ENCODE measurements at regions not wholly inside any gene's neighbourhood (a gene's known extent, or its start where the extent isn't known, plus 50 kb on each side); places are given as distances from the start of the nearest gene placed in this dataset.

DNA sequence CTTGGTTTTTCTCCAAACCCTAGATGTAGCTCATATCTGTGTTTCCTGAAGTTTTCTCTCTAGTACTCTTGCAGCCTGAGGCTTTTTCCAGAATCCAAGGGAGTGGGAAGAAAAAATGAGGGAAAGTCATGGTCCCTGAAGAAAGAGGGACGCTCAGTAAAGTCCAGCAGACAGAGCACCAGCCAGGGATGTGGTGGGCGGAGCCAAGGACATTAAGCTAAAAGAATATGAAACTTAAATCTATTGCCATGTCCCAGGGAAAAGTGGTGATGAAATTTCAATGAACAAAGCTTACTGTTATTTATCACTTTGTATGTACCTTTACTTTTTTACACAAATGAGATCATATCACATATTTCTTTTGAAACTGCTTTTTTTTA is 430.2 kb downstream of the USP25 start:
- DNase-seq (ENCODE audit: low read depth, low spot score), result no peak
- no peak overlapping the region for H3K4me3 ChIP-seq
- H3K9ac ChIP-seq (ENCODE audit: insufficient read length), result no peak overlapping the region
- H3K27ac ChIP-seq, result peak overlapping the region; percentile 47
- H3K9me3 ChIP-seq (ENCODE audit: low read depth, low read length), result no peaks in the 10 kb centered on the region
- H3K36me3 ChIP-seq (ENCODE audit: insufficient read depth, low read length), result no peaks in the 10 kb centered on the region
- no peak for TF ChIP-seq POLR2AphosphoS5 (IDR thresholded peaks at IDR 0.05; ENCODE audit: borderline replicate concordance, low read depth, low read length)
- no peak for TF ChIP-seq FOXP2 (optimal IDR thresholded peaks at IDR 0.05; ENCODE audit: control extremely low read depth, extremely low read length, insufficient read depth)
- TF ChIP-seq EZH2 (IDR thresholded peaks at IDR 0.05), result no peak

DNA sequence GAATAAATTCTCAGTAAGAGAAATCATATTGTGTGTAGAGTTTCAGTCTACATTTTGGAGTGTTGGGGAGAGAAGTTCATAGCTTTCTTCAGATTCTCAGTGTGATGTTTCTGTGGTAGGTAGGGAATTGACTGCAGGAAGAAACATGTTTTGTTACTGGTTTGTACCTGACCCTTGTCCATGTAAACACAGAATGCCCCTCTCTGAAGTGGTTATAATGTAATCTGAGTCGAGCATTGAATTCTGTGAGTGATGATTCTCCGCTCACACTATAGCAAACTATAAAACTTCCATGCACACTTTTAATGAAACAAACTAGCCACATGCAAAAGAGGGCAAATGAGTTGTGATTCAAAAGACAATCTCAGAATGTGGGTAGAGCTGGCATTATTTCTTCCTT is 433.2 kb downstream of the USP25 start:
- no peak overlapping the region for H3K27ac ChIP-seq
- no peak overlapping the region for H3K9ac ChIP-seq (ENCODE audit: insufficient read length)
- no peak for DNase-seq (ENCODE audit: low read depth, low spot score)
- no peaks in the 10 kb centered on the region for H3K36me3 ChIP-seq (ENCODE audit: insufficient read depth, low read length)
- no peaks in the 10 kb centered on the region for H3K9me3 ChIP-seq (ENCODE audit: low read depth, low read length)
- H3K4me3 ChIP-seq, result no peak overlapping the region
- TF ChIP-seq FOXP2 (optimal IDR thresholded peaks at IDR 0.05; ENCODE audit: control extremely low read depth, extremely low read length, insufficient read depth), result no peak
- no peak for TF ChIP-seq EZH2 (IDR thresholded peaks at IDR 0.05)
- TF ChIP-seq POLR2AphosphoS5 (IDR thresholded peaks at IDR 0.05; ENCODE audit: borderline replicate concordance, low read depth, low read length), result no peak

DNA sequence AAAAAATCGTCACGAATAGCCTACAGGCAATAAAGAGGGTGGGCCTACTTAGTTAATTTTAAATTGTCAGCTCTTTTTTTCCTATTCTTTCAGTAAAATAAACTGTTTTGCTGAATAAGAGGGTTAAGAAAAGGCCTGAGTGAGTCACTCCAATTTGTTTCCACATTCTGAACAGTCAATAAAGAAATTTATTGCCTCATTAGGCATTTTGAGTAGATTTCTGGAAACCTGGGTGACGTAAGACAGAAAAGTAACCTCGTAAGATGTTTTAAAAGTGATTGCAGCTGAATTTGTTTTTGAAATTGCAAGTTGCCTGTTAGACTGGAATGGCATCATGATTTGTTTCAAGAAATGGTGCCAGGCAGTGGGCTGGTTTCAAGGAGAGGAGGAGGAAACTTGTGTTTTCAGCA is 439.3 kb downstream of the USP25 start:
- peak overlapping the region; percentile 67 for H3K4me3 ChIP-seq
- H3K9me3 ChIP-seq (ENCODE audit: low read depth, low read length), result no peaks in the 10 kb centered on the region
- no peaks in the 10 kb centered on the region for H3K36me3 ChIP-seq (ENCODE audit: insufficient read depth, low read length)
- H3K9ac ChIP-seq (ENCODE audit: insufficient read length), result peak overlapping the region; percentile 61
- TF ChIP-seq FOXP2 (optimal IDR thresholded peaks at IDR 0.05; ENCODE audit: control extremely low read depth, extremely low read length, insufficient read depth), result no peak
- no peak; the same call in 1 of the 2 replicates for TF ChIP-seq POLR2AphosphoS5 (IDR thresholded peaks at IDR 0.05; ENCODE audit: borderline replicate concordance, low read depth, low read length)
- no peak for TF ChIP-seq EZH2 (IDR thresholded peaks at IDR 0.05)
- H3K27ac ChIP-seq, result peak overlapping the region; percentile 97
- peak; percentile 83 for DNase-seq (ENCODE audit: low read depth, low spot score)

- peak overlapping the region; percentile 61 for H3K9ac ChIP-seq (ENCODE audit: insufficient read length)
- no peaks in the 10 kb centered on the region for H3K36me3 ChIP-seq (ENCODE audit: insufficient read depth, low read length)
- no peak for DNase-seq (ENCODE audit: low read depth, low spot score)
- TF ChIP-seq FOXP2 (optimal IDR thresholded peaks at IDR 0.05; ENCODE audit: control extremely low read depth, extremely low read length, insufficient read depth) (no peak), EZH2 (IDR thresholded peaks at IDR 0.05) (no peak), POLR2AphosphoS5 (IDR thresholded peaks at IDR 0.05; ENCODE audit: borderline replicate concordance, low read depth, low read length) (no peak)
- peak overlapping the region; percentile 97 for H3K27ac ChIP-seq
- H3K9me3 ChIP-seq (ENCODE audit: low read depth, low read length), result no peaks in the 10 kb centered on the region
- H3K4me3 ChIP-seq, result peak overlapping the region; percentile 67
These were observed 440.0 kb downstream of the USP25 start for GRCh38 chr21:16169779-16170178.

DNA sequence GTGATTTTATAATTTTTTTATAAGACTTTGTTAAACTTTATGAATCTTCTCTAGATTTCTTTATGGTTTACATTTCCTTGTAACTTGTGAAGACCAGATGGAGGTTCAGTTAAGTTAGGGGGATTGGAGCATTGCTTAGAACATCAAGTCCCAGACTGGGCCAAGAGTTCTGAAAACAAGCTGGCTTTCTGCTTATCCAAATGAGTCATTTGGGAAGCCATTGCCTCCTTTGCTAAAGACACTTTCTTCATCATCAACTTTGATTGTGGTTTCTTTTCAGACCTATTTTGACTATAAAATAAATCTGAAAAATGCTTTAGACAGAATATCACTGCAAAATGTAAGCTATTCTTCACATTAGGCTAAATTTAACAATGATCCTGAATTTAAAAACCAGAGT is 446.8 kb downstream of the USP25 start:
- no peak for DNase-seq (ENCODE audit: low read depth, low spot score)
- no peak overlapping the region for H3K4me3 ChIP-seq
- no peak overlapping the region for H3K9ac ChIP-seq (ENCODE audit: insufficient read length)
- no peaks in the 10 kb centered on the region for H3K36me3 ChIP-seq (ENCODE audit: insufficient read depth, low read length)
- TF ChIP-seq FOXP2 (optimal IDR thresholded peaks at IDR 0.05; ENCODE audit: control extremely low read depth, extremely low read length, insufficient read depth) (no peak), POLR2AphosphoS5 (IDR thresholded peaks at IDR 0.05; ENCODE audit: borderline replicate concordance, low read depth, low read length) (no peak), EZH2 (IDR thresholded peaks at IDR 0.05) (no peak)
- 0 out of 2 replicates have a peak overlapping the region, but pooled peaks have one; percentile 7 for H3K27ac ChIP-seq
- H3K9me3 ChIP-seq (ENCODE audit: low read depth, low read length), result no peaks in the 10 kb centered on the region

GRCh38 chr21:16177532-16177931 is 447.8 kb downstream of the USP25 start:
- H3K36me3 ChIP-seq (ENCODE audit: insufficient read depth, low read length), result no peaks in the 10 kb centered on the region
- H3K4me3 ChIP-seq, result no peak overlapping the region
- no peak overlapping the region for H3K9ac ChIP-seq (ENCODE audit: insufficient read length)
- TF ChIP-seq POLR2AphosphoS5 (IDR thresholded peaks at IDR 0.05; ENCODE audit: borderline replicate concordance, low read depth, low read length) (no peak), FOXP2 (optimal IDR thresholded peaks at IDR 0.05; ENCODE audit: control extremely low read depth, extremely low read length, insufficient read depth) (no peak), EZH2 (IDR thresholded peaks at IDR 0.05) (no peak)
- no peak overlapping the region for H3K27ac ChIP-seq
- no peak for DNase-seq (ENCODE audit: low read depth, low spot score)
- H3K9me3 ChIP-seq (ENCODE audit: low read depth, low read length), result no peaks in the 10 kb centered on the region

- H3K36me3 ChIP-seq (ENCODE audit: insufficient read depth, low read length), result no peaks in the 10 kb centered on the region
- no peak overlapping the region for H3K4me3 ChIP-seq
- H3K9me3 ChIP-seq (ENCODE audit: low read depth, low read length), result no peaks in the 10 kb centered on the region
- DNase-seq (ENCODE audit: low read depth, low spot score), result no peak
- peak overlapping the region; percentile 62; the same call in 1 of the 2 replicates for H3K27ac ChIP-seq
- H3K9ac ChIP-seq (ENCODE audit: insufficient read length), result peak overlapping the region; percentile 7
- TF ChIP-seq POLR2AphosphoS5 (IDR thresholded peaks at IDR 0.05; ENCODE audit: borderline replicate concordance, low read depth, low read length) (no peak), EZH2 (IDR thresholded peaks at IDR 0.05) (no peak), FOXP2 (optimal IDR thresholded peaks at IDR 0.05; ENCODE audit: control extremely low read depth, extremely low read length, insufficient read depth) (no peak)
These were observed 450.0 kb downstream of the USP25 start for GRCh38 chr21:16179773-16180172.

DNA sequence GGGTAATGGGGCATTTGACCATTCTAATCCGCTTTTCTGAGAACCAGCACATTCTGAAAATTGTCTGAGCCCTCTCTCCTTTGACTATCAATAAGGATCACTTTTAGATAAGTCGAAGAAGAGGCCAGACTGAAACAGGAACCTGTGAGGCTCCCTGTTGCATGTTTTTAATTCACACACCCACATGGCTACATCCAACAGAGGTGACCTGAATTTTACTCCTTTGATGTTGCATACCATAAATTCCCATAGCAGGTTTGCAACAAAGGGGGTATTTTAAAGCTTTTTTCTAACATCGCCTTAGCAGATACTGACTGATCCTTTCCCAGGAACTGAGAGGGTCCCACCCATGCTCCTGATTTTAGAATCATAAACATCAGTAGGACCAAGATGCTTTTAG is 450.8 kb downstream of the USP25 start:
- TF ChIP-seq EZH2 (IDR thresholded peaks at IDR 0.05) (no peak), FOXP2 (optimal IDR thresholded peaks at IDR 0.05; ENCODE audit: control extremely low read depth, extremely low read length, insufficient read depth) (no peak), POLR2AphosphoS5 (IDR thresholded peaks at IDR 0.05; ENCODE audit: borderline replicate concordance, low read depth, low read length) (no peak)
- no peak overlapping the region for H3K9ac ChIP-seq (ENCODE audit: insufficient read length)
- no peaks in the 10 kb centered on the region for H3K9me3 ChIP-seq (ENCODE audit: low read depth, low read length)
- DNase-seq (ENCODE audit: low read depth, low spot score), result no peak
- H3K36me3 ChIP-seq (ENCODE audit: insufficient read depth, low read length), result no peaks in the 10 kb centered on the region
- peak overlapping the region; percentile 62; the same call in 1 of the 2 replicates for H3K27ac ChIP-seq
- no peak overlapping the region for H3K4me3 ChIP-seq

- no peak overlapping the region for H3K9ac ChIP-seq (ENCODE audit: insufficient read length)
- H3K27ac ChIP-seq, result peak overlapping the region; percentile 62; the same call in 1 of the 2 replicates
- no peak overlapping the region for H3K4me3 ChIP-seq
- H3K9me3 ChIP-seq (ENCODE audit: low read depth, low read length), result no peaks in the 10 kb centered on the region
- DNase-seq (ENCODE audit: low read depth, low spot score), result no peak
- TF ChIP-seq FOXP2 (optimal IDR thresholded peaks at IDR 0.05; ENCODE audit: control extremely low read depth, extremely low read length, insufficient read depth), result no peak
- TF ChIP-seq EZH2 (IDR thresholded peaks at IDR 0.05), result no peak
- no peak for TF ChIP-seq POLR2AphosphoS5 (IDR thresholded peaks at IDR 0.05; ENCODE audit: borderline replicate concordance, low read depth, low read length)
- H3K36me3 ChIP-seq (ENCODE audit: insufficient read depth, low read length), result no peaks in the 10 kb centered on the region
These were observed 451.2 kb downstream of the USP25 start for GRCh38 chr21:16181018-16181417.

All from SK-N-MC (cell line).